ENCODE measurements at regions not wholly inside any gene's neighbourhood (a gene's known extent, or its start where the extent isn't known, plus 50 kb on each side); places are given as distances from the start of the nearest gene placed in this dataset.

DNA sequence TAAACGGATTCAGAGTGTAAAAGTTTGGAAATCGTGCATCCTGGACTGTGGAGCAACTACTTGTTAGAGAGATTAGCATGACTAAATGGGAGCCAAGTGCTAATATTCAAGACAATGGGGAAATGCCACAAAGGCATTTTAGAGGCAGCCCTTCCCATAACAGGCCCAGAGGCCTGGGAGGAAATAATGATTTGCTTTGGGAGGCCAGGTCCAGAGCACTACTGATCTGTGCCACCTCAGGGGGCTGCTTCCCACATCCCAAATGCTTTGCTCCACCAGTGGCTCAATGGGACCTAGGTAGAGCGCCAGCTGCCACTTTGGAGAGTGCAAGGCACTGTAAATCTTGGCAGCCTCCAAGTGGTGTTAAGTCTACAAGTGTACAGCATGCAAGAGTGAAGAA lies 91.9 kb upstream of the HSF2 start:
- Histone ChIP-seq H4K91ac (ENCODE audit: insufficient read length, low read depth, low read length) (no peak overlapping the region), H2BK20ac (ENCODE audit: low read depth, low read length, poor library complexity, severe bottlenecking) (no peak overlapping the region), H2BK15ac (ENCODE audit: low read depth, low read length) (no peak overlapping the region), H3K27ac (ENCODE audit: insufficient read length, low read depth, low read length) (no peak overlapping the region), H4K8ac (replicated peaks; ENCODE audit: insufficient read length, low read depth, low read length) (no peak overlapping the region), H2AK5ac (ENCODE audit: insufficient read length, low read length) (no peak overlapping the region), H3K9ac (ENCODE audit: extremely low read depth, insufficient read length, low read length) (no peak overlapping the region), H3K79me1 (ENCODE audit: insufficient read depth, low read depth, low read length, poor library complexity, severe bottlenecking) (no peaks in the 10 kb centered on the region), H2BK5ac (ENCODE audit: insufficient read length, low read length) (no peak overlapping the region), H3K14ac (ENCODE audit: insufficient read depth, low read length) (no peak overlapping the region), H3K23me2 (ENCODE audit: insufficient read length, low read depth, low read length, poor library complexity, severe bottlenecking) (no peaks in the 10 kb centered on the region), H3K18ac (ENCODE audit: insufficient read length, low read depth, low read length) (no peak overlapping the region), H3K4me1 (ENCODE audit: insufficient read depth, low read length) (no peaks in the 10 kb centered on the region), H3K56ac (ENCODE audit: insufficient read length, low read depth, low read length) (no peak overlapping the region), H3K9me3 (ENCODE audit: control insufficient read depth, low read depth, low read length) (no peaks in the 10 kb centered on the region), H3K4ac (ENCODE audit: low read depth, low read length) (no peak overlapping the region), H2BK120ac (ENCODE audit: low read depth, low read length, poor library complexity, severe bottlenecking) (no peak overlapping the region), H3T11ph (ENCODE audit: low read length) (no peak overlapping the region), H3K4me2 (ENCODE audit: insufficient read depth, insufficient read length, low read length) (no peak overlapping the region), H3K23ac (ENCODE audit: insufficient read length, low read depth, low read length) (no peak overlapping the region), H4K5ac (ENCODE audit: insufficient read length, low read depth, low read length) (no peak overlapping the region), H2AFZ (ENCODE audit: low read length) (no peak overlapping the region), H3K79me2 (ENCODE audit: insufficient read depth, low read length) (no peaks in the 10 kb centered on the region), H3K27me3 (ENCODE audit: insufficient read depth, low read length) (no peaks in the 10 kb centered on the region), H4K20me1 (ENCODE audit: control insufficient read depth, insufficient read depth, insufficient read length) (no peaks in the 10 kb centered on the region), H2BK12ac (ENCODE audit: insufficient read length, low read depth, low read length) (no peak overlapping the region)
- no CpG with 5 or more reads among the region's 3 CpGs for WGBS (ENCODE audit: extremely low coverage, insufficient read length, low lambda C conversion rate)
- no peak overlapping the region for H3K27ac Mint-ChIP-seq
- TF ChIP-seq, protein P1, sequence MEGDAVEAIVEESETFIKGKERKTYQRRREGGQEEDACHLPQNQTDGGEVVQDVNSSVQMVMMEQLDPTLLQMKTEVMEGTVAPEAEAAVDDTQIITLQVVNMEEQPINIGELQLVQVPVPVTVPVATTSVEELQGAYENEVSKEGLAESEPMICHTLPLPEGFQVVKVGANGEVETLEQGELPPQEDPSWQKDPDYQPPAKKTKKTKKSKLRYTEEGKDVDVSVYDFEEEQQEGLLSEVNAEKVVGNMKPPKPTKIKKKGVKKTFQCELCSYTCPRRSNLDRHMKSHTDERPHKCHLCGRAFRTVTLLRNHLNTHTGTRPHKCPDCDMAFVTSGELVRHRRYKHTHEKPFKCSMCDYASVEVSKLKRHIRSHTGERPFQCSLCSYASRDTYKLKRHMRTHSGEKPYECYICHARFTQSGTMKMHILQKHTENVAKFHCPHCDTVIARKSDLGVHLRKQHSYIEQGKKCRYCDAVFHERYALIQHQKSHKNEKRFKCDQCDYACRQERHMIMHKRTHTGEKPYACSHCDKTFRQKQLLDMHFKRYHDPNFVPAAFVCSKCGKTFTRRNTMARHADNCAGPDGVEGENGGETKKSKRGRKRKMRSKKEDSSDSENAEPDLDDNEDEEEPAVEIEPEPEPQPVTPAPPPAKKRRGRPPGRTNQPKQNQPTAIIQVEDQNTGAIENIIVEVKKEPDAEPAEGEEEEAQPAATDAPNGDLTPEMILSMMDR (conservative IDR thresholded peaks at IDR 0.05): no peak
- H3K9me3 Mint-ChIP-seq: peaks cover 27 to 29% of the 10 kb centered on the region in 2 experiments
- H3K27me3 Mint-ChIP-seq (ENCODE audit: low read depth): no peaks in the 10 kb centered on the region; the same call in 1 of the 2 replicates
- no peak overlapping the region for H3K4me3 Mint-ChIP-seq
- H3K36me3 Mint-ChIP-seq (ENCODE audit: insufficient read depth in 1 of 3, low read depth in 3 of 3): peaks cover 8 to 29% (median 19%) of the 10 kb centered on the region in 3 experiments
- H3K4me1 Mint-ChIP-seq: no peaks in the 10 kb centered on the region
- no peak for DNase-seq

Data from H9 (cell line).